Muscle layer of colon (tissue), 2 donors: ENCODE measurements at regions not wholly inside any gene's neighbourhood (a gene's known extent, or its start where the extent isn't known, plus 50 kb on each side); places are given as distances from the start of the nearest gene placed in this dataset.
"Not testable (repeated sequence)": the region's sequence is repeated elsewhere in the genome, so short reads cannot be mapped to it uniquely, and the experiment has no call there.

Experiments used
- H3K27ac ChIP-seq: one replicate; pipeline ENCODE4 v1.7.0; 2013; ENCODE audit warnings: low read depth, mild to moderate bottlenecking, low read length, moderate library complexity
- H3K27me3 ChIP-seq, 2 donors: one replicate each; pipeline ENCODE4 v1.7.0; 2013; ENCODE audit warnings: low read length in 2 of 2, mild to moderate bottlenecking in 2 of 2; ENCODE audit not compliant: insufficient read depth in 2 of 2, control insufficient read depth in 1 of 2
- H3K36me3 ChIP-seq: one replicate; pipeline ENCODE4 v1.7.0; 2013; ENCODE audit warnings: mild to moderate bottlenecking, low read length; ENCODE audit not compliant: insufficient read depth
- H3K4me1 ChIP-seq: one replicate; pipeline ENCODE4 v1.7.0; 2013; ENCODE audit warnings: mild to moderate bottlenecking, low read length; ENCODE audit not compliant: insufficient read depth
- H3K4me3 ChIP-seq, 2 donors: one replicate each; pipeline ENCODE4 v1.7.0; 2013; ENCODE audit warnings: low read length in 2 of 2, low read depth in 1 of 2, mild to moderate bottlenecking in 1 of 2, moderate library complexity in 1 of 2
- H3K9ac ChIP-seq: one replicate; pipeline ENCODE4 v1.7.0; 2013; ENCODE audit warnings: low read length
- H3K9me3 ChIP-seq: one replicate; pipeline ENCODE4 v1.7.0; 2013; ENCODE audit warnings: mild to moderate bottlenecking, low read length
- donor health status: abdominal sarcoma.
- donor health status: Adenocarcinoma of cecum.

DNA sequence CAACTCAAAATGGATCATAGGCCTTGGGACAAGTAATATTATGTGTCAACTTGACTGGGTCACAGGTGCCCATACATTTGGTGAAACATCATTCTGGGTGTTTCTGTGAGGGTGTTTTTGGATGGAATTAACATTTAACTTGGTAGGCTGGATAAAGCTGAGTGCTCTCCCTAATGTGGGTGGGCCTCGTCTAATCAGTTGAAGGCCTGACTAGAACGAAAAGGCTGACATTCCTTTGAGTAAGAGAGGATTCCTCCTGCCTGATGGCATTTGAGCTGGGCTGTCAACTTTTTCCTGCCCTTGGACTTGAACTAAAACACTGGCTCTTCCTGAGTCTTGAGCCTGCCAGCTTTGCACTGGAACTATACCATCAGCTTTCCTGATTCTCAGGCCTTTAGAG lies 93.4 kb upstream of the ESRRB start:
- H3K9ac ChIP-seq, result no peak overlapping the region
- no peaks in the 10 kb centered on the region for H3K9me3 ChIP-seq
- H3K27ac ChIP-seq, result no peak overlapping the region
- no peaks in the 10 kb centered on the region for H3K4me1 ChIP-seq
- no peaks in the 10 kb centered on the region for H3K27me3 ChIP-seq
- H3K36me3 ChIP-seq, result no peaks in the 10 kb centered on the region
- no peak overlapping the region for H3K4me3 ChIP-seq

DNA sequence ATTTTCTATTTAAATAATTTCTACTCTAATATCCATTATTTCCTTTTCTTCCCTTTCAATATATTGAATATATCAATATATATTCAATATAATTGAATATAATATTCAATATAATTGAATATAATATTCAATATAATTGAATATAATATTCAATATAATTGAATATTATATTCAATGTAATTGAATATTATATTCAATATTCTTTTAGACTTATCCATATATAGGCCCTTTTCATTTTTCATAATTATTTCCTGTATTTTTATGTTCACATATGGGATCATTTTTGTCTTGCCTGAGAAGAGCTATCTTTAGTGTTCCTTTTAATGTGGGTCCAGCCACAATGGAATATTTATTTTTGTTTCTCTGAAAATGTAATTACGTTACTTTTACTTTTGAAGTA lies 88.9 kb upstream of the ESRRB start:
- Histone ChIP-seq H3K9ac (no peak overlapping the region), H3K4me3 (no peak overlapping the region), H3K4me1 (no peaks in the 10 kb centered on the region), H3K27me3 (no peaks in the 10 kb centered on the region), H3K9me3 (no peaks in the 10 kb centered on the region), H3K36me3 (no peaks in the 10 kb centered on the region), H3K27ac (no peak overlapping the region)

DNA sequence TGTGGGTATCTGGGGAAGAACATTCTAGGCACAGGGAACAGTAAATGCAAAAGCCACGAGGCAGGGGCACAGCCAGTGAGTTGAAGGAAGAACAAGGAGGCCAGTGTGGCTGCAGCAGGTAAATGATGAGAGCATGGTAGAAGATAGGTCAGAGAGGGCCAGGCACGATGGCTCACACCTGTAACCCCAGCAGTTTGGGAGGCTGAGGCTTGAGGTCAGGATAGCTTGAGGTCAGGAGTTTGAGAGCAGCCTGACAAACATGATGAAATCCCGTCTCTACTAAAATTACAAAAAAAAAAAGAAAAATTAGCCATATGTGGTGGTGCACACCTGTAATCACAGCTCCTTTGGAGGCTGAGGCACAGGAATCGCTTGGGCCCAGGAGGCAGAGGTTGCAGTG lies 86.7 kb upstream of the ESRRB start:
- Histone ChIP-seq H3K27ac (no peak overlapping the region), H3K4me1 (no peaks in the 10 kb centered on the region), H3K27me3 (no peaks in the 10 kb centered on the region), H3K9me3 (no peaks in the 10 kb centered on the region), H3K36me3 (no peaks in the 10 kb centered on the region), H3K4me3 (no peak overlapping the region), H3K9ac (no peak overlapping the region)

DNA sequence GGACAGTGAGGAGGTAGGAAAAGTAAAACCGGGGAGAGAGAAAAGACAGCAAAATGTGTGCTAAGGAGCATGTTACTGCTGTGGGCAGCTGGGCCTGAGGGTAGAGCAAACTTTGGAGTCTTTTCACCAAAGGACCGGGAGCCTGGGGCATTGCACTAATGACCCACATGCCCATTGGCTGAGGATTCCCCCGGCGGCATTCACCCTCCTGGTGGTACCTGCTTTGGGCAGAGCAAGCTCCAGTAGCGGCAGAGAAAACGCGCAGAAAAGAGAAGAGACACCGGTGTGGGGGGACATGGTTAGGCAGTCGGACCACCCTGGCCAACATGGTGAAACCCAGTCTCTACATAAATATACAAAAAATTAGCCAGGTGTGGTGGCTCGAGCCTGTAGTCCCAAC lies 83.4 kb upstream of the ESRRB start:
- Histone ChIP-seq H3K4me1 (no peaks in the 10 kb centered on the region), H3K9me3 (no peaks in the 10 kb centered on the region), H3K27me3 (no peaks in the 10 kb centered on the region), H3K27ac (no peak overlapping the region), H3K9ac (no peak overlapping the region), H3K4me3 (no peak overlapping the region), H3K36me3 (no peaks in the 10 kb centered on the region)

DNA sequence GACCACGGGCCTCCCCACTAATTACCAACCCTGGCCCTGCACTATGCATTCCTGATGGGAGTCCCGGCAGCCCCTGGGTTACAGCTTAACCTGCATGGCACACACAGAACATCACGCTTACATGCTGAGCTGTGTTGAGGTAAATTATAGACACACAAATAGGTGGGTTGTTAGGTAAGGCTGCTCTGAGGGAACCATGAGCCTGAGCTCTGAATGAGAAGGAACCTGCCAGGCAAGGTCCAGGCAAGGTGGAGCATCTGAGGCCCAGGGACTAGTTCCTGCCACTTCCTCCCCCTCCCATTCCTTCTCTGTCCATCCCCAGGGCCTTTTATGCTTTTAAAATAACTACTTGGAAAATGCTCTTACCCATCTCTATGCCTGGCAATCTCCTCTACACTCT lies 82.7 kb upstream of the ESRRB start:
- Histone ChIP-seq H3K4me1 (no peaks in the 10 kb centered on the region), H3K27me3 (no peaks in the 10 kb centered on the region), H3K36me3 (no peaks in the 10 kb centered on the region), H3K9me3 (no peaks in the 10 kb centered on the region), H3K4me3 (no peak overlapping the region), H3K27ac (no peak overlapping the region), H3K9ac (no peak overlapping the region)

DNA sequence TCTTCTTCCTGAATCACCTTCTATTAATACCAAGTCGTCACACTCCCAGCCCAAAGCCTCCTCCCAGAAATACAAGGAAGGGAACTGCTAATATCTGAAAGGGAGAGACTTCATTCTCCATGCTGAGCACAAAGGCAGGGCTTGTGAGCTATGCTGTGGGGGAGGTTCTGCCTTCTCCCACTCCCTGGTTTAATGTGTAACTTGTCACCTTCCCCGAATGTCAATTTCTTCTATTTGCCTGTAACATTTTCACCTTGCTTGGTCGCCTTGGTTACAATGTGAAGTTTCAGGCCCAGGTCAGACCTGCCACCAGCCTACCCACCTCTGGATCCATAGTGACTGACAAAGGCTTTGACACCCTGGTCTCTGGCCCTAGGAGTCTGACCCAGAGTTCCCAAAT lies 82.0 kb upstream of the ESRRB start:
- Histone ChIP-seq H3K9me3 (no peaks in the 10 kb centered on the region), H3K36me3 (no peaks in the 10 kb centered on the region), H3K9ac (no peak overlapping the region), H3K4me1 (no peaks in the 10 kb centered on the region), H3K27me3 (no peaks in the 10 kb centered on the region), H3K4me3 (no peak overlapping the region), H3K27ac (no peak overlapping the region)

DNA sequence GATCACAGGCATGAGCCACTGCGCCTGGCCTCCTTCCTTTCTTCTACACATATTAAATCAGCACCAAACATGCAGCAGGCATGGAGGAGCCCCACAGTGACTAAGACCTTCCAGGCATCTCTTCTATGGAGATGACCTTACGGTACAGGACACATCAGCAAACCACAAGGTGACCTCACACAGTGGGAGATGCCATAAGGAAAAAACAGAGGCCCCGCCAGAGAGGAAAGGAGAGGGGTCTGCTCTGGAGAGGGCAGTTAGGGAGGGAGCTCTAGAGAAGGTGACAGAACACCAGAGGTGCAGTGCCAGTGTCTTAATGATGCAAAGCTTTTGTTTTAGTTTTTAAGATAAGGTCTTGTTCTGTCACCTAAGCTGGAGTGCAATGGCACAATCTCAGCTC lies 81.1 kb upstream of the ESRRB start:
- H3K27me3 ChIP-seq, result no peaks in the 10 kb centered on the region
- H3K27ac ChIP-seq, result no peak overlapping the region
- H3K36me3 ChIP-seq, result no peaks in the 10 kb centered on the region
- H3K9me3 ChIP-seq, result no peaks in the 10 kb centered on the region
- H3K4me1 ChIP-seq, result no peaks in the 10 kb centered on the region
- no peak overlapping the region for H3K4me3 ChIP-seq
- H3K9ac ChIP-seq, result no peak overlapping the region

DNA sequence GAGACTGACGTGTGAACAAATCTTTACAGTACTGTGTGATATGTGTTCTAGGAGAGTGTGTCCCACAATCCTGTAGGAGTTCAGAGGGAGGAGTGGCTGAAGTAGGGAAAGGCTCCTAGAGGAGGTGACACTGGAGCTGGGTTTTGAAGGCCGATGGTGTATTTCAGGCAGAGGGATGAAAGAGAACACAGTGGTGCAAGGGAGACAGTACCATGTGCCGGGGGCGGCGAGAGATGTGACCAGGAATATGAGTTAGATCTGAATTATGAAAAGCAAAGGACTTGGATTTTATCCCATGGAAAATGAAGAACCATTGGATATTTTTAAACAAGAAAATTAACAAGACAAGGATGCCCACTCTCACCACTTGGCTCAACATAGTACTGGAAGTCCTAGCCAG lies 77.0 kb upstream of the ESRRB start:
- H3K4me3 ChIP-seq, result no peak overlapping the region
- H3K9me3 ChIP-seq, result no peaks in the 10 kb centered on the region
- H3K9ac ChIP-seq, result no peak overlapping the region
- no peaks in the 10 kb centered on the region for H3K27me3 ChIP-seq
- H3K4me1 ChIP-seq, result no peaks in the 10 kb centered on the region
- no peaks in the 10 kb centered on the region for H3K36me3 ChIP-seq
- H3K27ac ChIP-seq, result no peak overlapping the region

DNA sequence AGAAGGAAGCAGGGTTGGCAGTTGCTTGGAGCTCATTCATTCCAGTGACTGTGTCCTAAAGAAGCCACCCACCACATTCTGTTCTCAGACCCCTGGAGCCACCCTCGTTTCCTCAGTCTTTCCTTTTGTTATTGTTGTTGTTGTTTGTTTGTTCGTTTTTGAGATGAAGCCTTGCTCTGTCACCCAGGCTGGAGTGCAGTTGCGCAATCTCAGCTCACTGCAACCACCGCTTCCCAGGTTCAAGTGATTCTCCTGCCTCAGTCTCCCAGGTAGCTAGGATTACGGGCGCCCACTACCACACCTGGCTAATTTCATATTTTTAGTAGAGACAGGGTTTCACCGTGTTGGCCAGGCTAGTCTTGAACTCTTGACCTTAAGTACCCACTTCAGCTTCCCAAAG lies 72.7 kb upstream of the ESRRB start:
- H3K9ac ChIP-seq, H3K9me3 ChIP-seq, H3K27me3 ChIP-seq, H3K4me3 ChIP-seq, H3K36me3 ChIP-seq, H3K4me1 ChIP-seq, H3K27ac ChIP-seq: not testable (repeated sequence)

DNA sequence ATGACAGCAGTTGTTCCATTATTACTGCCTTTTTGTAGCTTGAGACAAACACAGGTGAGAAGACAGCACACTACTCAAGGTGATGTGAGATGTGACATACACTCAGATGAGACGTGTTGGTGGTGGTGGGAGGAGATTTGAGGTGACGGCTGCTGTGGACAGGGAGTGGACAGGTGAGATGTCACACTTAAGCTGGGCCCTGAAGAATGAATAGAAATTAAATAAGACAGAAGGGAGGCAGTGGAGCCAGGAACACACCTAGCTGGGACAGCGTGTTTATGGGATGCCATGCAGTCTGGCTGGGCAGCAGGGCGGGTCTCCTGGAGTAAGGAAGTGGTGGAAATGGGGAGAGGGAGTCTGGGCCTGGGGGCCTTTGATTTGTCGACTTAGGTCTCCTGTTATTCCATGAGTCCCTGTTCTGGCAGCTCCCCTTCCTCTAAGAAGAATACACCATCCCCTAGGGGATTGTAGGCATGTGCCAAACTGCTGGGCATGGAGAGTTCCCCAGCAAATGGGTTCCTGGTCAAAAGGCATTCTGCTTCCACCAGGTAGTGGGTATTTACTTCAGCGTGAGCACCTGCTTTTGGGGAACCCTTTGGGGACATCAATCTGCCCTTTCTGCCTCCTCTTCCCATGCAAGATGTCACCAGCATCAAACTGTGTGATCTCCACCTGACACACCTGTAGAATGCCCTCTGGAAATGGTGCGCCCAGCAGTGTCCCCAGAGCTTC lies 71.2 kb upstream of the ESRRB start:
- no peaks in the 10 kb centered on the region for H3K4me1 ChIP-seq
- no peak overlapping the region for H3K9ac ChIP-seq
- no peak overlapping the region for H3K4me3 ChIP-seq
- H3K27me3 ChIP-seq, result no peaks in the 10 kb centered on the region
- no peak overlapping the region for H3K27ac ChIP-seq
- no peaks in the 10 kb centered on the region for H3K9me3 ChIP-seq
- no peaks in the 10 kb centered on the region for H3K36me3 ChIP-seq

DNA sequence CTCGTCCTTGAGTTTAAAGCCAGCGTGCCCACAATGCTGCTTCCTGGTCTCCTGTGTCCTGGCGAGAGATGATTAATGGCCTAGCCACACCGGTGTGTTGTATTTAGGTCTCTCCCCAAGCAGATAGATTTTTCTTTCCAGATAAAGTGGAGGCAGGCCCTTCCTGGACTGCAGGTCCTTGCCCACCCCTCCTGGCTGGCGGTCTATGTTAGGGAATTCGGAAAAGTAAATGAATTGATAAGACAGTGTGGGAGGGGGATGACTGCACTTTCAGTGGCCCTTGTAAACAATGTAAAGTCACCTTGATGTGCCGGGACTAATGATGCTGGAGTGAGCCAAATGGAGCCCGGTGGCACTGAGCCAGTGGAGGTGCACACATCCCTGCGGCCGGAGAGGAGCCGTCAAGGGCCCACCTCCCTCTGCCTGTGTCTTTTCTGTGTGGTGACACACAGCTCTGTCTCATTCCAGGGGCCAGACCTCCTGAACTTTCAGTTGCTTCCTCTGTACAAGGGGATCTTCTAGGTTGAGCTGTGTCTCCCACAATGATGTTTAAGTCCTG lies 70.6 kb upstream of the ESRRB start:
- Histone ChIP-seq H3K27me3 (peaks cover 0 to under 1% of the 10 kb centered on the region in 2 donors), H3K4me1 (no peaks in the 10 kb centered on the region), H3K27ac (no peak overlapping the region)

DNA sequence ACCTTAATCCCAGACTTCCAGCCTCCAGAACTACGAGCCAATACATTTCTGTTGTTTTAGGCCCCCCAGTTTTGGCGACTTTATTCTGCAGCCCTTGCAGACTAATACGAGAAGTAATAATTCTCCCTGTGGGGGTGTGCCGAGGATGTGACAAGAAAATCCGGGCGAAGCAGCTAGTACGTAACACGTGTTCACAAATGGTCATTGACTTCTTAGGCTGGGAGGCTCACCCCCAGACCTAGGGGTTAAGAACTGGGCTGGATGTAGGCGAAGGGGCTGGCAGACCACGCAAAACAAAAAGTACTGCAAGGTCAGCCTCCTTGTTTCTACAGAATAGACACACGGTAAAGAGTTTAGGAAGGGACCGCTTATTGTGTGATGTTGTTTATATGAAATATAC lies 69.8 kb upstream of the ESRRB start:
- H3K4me3 ChIP-seq, result no peak overlapping the region
- H3K27me3 ChIP-seq, result peaks cover 0 to 7% of the 10 kb centered on the region in 2 donors
- H3K4me1 ChIP-seq, result no peaks in the 10 kb centered on the region
- no peaks in the 10 kb centered on the region for H3K9me3 ChIP-seq
- H3K27ac ChIP-seq, result no peak overlapping the region
- no peak overlapping the region for H3K9ac ChIP-seq
- H3K36me3 ChIP-seq, result no peaks in the 10 kb centered on the region

More for the DNA sequence above, 70.6 kb upstream of the ESRRB start:
- H3K9me3 ChIP-seq, result no peaks in the 10 kb centered on the region
- H3K4me3 ChIP-seq, result no peak overlapping the region
- no peaks in the 10 kb centered on the region for H3K36me3 ChIP-seq
- H3K9ac ChIP-seq, result no peak overlapping the region
